Skeletal muscle cell (primary cell): ENCODE measurements at regions not wholly inside any gene's neighbourhood (a gene's known extent, or its start where the extent isn't known, plus 50 kb on each side); places are given as distances from the start of the nearest gene placed in this dataset.

Experiments
- DNase-seq: peaks from one replicate; pipeline ENCODE4 v3.0.0-alpha.2; 2010; ENCODE audit warnings: low read depth
- H3K4me3 ChIP-seq: 2 replicates; pipeline ENCODE4 v1.5.1; 2011; ENCODE audit warnings: low read depth, mild to moderate bottlenecking, control low read depth, low read length, moderate library complexity

DNA sequence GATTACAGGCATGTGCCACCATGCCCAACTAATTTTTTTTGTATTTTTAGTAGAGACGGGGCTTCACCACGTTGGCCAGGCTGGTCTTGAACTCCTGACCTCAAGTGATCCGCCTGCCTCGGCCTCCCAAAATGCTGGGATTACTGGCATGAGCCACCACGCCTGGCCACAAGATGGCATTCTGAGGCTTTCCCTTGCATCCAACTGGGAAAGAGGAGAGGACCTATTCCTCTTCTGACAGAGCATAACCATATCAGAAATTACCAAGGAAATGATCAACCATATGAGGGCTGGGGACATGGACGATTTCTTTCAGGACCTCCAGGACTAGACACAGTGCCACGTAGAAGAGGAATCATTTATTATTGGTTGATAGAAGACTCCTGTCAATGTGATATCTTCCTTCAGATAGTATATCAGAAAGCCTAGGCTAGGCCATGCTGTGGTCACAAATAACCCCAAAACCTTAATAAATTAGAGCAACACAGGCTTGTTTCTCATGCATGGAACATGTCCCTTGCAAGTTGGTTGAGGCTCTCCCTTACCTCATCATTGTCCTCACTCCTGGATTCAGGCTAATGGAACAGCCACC, 372.3 kb upstream of the IL12A start:
- no peak for DNase-seq
- no peak overlapping the region for H3K4me3 ChIP-seq

DNA sequence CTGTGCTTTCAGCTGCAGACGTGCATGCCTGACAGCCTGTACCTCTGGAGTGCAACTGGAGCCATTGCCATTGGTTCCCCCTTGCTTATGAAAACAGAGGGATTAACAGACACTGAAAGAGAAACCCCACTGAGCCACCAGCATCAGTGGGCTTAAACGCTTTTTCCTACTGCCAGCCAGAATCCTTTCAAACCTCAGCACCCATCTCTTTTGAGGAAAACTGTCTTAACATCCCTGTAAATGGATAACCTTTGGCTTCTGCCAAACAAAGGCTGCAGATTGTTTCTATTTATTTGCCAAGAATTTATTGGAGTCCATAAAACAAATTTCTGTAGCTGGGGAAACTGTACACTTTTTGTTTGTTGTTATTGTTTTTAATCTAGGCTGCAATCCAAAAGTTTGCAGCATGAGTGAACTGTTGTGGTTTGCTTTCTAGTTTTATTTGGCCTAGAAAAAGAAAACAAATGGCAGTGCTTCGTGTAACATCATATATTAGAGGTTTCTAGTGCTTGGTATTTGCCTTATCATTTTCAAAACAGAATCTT, 369.2 kb upstream of the IL12A start:
- H3K4me3 ChIP-seq = no peak overlapping the region
- no peak for DNase-seq

DNA sequence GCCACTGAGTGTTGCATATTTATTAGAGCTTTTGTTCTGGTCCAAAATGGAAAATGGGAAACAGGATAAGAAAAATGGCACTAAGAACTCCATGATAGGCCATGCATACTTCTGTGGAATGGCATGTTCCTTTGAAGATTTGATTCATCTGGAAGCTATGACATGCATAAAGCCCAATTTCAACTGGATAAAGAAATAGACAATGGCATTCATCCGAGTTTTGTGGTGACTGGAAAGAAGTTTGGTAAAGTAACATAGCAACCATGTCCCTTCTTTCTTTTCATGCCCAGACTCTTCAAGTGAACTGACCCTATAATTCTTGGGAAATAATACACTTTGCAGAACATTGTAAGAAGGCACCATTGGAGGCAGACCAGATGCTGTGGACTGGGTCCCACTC, 368.4 kb upstream of the IL12A start:
- DNase-seq = no peak

DNA sequence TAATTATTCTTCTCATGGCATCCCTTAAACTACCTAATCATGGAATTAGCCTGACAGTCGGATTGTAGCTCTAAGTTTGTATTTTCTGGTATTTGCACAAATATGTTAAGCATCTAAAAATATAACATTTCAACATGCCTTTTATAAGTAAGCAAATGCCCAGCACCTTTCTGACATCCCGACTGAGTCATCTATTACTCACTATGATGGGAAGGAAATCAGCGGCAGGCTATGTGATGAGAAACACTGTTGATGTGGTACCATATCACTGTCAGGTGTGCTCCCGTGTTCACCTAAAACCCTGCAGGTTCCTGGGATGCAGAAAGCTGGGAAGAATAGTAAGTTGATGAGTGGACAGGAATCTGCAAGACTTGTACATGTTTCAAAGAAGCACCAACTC, 367.8 kb upstream of the IL12A start:
- H3K4me3 ChIP-seq = no peak overlapping the region
- DNase-seq = no peak

More for the DNA sequence above, 368.4 kb upstream of the IL12A start:
- no peak overlapping the region for H3K4me3 ChIP-seq

DNA sequence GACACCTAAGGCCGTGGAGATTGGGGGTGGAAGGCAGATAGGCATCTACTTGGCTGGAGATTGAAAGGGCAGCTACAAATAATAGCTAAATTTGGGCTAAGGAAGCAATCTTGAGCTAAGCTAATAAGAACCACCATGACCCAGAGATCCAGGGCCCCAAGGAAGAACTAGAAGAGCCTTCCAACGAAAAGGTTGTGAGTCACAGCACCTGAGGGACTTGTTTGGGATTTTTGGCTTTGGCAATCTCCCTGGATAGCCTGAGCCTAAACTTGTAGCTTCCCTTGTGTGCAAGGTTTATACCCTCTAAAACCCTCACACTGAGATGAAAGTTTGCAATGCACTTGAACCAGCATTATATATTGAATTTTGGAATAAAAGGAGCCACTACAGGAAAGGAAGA, 364.0 kb upstream of the IL12A start:
- DNase-seq = no peak
- H3K4me3 ChIP-seq = no peak overlapping the region

DNA sequence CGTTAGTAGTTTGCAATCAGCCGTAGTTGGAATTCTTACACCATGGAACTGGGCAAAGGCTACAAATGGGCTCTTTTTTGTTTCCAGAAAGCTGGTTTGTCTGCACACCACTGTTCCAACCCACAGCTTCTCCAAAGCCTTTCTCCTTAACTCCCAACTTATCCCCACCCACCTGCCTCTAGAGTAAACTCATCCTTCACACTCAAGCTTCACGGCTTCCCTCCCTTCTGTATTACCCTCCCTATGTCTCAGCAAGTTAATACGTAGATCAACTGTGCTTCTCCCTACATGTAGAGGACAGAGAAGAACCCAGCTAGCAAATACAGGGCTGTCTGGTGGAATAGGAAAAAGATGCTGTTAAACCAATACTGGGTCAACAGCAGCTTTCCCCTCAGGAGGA, 363.0 kb upstream of the IL12A start:
- H3K4me3 ChIP-seq = no peak overlapping the region
- DNase-seq = no peak

DNA sequence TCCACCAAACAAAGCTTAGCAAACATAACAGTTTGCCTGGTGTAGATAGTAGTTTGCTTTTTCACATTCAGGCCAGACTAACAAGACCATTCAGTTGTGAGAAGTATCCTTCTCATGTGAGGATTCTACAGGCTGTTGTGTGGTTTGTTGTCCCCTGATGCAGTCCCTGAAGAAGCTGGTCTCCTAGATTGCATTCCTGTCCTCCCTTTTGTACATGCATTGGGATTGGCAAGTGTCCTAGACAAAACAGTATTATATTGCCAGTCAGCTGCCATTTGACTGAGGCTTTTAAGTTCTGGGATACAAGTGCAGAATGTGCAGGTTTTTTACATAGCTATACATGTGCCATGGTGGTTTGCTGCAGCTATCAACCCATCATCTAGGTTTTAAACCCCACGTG, 362.0 kb upstream of the IL12A start:
- no peak for DNase-seq
- no peak overlapping the region for H3K4me3 ChIP-seq

DNA sequence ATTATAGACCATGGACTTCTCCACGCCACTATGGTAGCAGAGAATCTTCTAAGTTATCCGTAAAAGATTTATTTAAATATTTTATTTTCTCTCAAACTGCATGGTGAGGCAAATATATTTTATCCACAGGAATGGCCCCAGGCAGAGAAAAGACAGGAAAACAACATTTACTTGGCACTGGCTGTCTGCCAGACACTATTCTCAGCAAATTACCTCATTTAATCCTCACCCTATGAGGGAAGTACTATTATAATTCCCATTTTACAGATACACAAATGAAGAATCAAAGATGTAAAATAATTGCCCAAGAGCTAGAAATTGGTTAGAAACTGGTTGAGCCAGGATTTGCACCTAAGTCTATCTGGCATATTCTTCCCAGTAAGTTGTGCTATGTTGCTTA, 361.4 kb upstream of the IL12A start:
- no peak for DNase-seq
- H3K4me3 ChIP-seq = no peak overlapping the region

DNA sequence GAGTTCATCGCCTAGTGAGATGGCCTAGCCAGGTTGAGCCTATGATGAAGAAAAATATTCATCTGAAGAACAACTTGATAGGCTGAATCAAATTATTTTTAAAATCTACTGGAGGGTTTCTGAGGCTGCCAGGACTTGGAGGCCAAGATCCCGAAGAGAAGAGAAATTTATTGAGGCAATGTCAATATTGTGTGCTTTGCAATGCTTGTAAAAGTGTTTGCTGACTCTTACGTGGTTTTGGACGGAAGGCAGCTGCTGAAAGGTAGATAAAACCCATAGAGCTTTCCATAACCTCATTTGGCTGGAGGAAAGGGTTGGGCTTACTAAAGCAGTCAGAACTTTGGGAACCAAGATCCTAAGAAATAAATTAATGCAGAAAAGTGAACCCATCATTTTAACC, 361.0 kb upstream of the IL12A start:
- H3K4me3 ChIP-seq = no peak overlapping the region
- no peak for DNase-seq

DNA sequence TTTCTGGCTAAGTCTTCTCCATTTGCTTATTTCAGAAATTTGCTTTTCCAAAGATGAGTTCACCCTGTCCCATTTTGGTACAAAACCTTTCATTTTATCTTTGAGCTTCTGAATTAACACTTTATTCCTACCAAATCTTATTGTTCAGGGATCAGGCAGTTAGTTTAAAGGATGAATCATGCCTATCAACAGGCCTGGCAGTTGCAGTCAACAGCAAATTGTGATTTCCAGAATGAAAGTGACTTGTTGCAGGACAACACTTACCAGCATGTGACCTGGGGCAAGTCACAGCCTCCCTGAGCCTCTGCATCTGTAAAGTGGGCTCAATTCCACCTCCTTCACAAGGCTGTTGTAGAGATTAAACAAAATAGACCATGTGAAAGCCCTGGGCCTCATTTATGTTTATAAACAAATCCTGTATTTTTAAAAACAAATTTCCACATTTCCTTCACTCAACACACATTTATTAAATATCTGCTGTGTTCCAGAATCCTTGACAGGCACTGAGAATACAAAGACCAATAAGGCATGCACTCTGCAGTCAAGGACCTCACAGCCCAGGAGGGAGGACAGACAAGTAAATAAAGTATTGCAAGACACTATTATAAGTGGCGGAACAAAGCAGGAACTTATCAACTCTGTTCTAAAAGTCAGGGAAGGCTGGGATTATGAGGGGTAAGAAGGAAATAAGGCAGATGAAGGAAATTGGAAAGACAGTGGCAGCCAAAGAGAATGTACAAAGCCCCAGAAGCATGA, 359.1 kb upstream of the IL12A start:
- no peak for DNase-seq
- no peak overlapping the region for H3K4me3 ChIP-seq

DNA sequence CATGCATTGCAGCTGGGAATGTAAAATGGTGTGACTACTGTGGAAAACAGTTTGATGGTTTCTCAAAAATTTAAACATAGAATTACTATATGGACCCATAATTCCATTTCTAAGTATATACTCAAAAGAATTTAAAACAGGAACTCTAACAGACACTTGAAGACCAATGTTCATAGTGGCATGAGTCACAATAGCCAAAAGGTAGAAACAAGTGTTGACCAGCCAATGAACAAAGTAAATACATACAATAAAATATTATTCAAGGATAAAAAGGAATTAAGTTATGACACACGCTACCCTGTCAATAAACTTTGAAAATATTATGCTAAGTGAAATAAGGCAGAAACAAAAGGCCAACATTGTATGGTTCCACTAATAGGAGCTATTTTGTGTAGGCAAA, 357.4 kb upstream of the IL12A start:
- H3K4me3 ChIP-seq = no peak overlapping the region
- no peak for DNase-seq

DNA sequence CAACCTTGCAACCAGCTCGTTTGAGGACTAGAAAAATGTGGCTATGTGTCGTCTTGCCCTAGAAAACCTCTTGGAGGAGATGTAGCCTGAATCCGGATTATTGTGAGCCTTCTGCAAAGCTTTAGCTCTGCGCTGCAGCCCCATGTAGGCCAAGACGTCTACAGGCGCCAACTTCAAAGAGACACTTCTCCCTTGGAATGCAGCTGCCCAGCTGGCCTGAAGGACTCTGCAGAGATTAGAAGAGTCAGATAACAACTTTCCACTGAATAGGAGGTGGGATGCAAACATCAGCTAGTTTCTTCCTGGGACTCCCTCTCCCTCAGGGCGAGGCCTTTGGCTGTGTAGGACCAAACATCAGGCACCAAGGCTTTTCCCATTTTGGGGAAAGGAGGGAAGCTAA, 356.5 kb upstream of the IL12A start:
- H3K4me3 ChIP-seq = no peak overlapping the region
- DNase-seq = no peak

DNA sequence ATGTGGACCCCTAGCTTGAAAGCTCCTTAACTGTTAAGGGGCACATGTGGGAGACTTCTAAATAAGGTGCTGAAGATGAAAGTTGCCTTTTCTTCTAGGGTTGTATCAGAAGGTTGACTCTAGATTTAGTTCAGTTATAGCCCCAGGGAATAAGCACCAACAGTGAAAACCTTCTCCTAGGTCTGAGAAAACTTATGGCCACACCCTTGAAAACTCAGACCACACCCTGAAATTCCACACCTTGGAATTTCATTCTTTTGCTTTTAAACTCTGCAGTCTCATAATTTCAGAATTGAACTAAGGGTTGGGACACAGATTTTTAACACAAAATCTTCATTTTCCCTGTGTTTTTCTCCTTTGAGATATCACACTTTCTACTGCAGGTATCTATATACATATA, 355.8 kb upstream of the IL12A start:
- no peak for DNase-seq
- no peak overlapping the region for H3K4me3 ChIP-seq

DNA sequence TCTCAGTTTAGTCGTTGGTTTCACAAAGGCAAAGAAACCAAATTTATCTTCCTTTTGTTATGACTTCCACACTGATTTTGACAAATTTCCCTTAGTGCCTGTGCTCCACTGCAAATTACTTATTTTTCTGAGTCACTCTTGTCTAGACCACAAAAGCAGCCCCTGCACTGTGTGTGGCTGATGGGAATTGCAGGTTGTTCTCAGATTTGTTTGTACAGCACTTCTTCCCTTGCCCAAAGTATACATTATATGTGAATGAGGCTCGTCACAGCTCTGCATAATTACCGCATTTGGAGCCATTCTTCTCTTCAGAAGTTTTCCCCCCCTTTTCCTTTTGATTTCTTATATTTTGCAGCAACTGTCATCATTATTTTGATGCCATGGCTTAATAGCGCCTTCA, 354.2 kb upstream of the IL12A start:
- DNase-seq = no peak
- no peak overlapping the region for H3K4me3 ChIP-seq

DNA sequence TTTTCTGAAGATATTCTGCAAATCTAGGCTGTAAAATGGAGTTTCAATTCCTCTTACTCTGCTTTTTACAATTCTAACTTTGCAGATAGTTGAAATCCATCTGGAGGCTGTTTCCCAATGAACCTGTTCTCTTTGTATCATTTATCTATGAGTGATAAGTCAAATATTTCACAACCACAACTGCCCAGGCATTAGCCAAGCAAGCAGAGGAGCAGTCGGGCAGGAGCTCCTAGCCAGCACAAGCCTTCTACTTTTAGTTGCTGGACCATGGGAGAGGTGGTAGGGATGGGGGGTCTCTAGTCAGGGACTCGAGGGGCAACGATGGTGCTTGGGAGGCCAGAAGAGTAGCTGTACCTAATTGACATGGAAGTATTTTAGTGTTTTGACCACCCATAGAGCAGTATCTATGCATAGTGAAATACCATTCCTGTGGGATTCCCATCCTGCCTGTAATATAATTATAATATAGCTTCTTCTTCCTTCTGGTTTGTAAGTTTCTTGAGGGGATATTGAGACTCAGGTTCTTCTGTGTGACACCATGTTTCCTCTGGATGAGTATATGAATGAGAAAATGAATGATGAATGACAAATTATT, 353.5 kb upstream of the IL12A start:
- no peak for DNase-seq
- H3K4me3 ChIP-seq = no peak overlapping the region

DNA sequence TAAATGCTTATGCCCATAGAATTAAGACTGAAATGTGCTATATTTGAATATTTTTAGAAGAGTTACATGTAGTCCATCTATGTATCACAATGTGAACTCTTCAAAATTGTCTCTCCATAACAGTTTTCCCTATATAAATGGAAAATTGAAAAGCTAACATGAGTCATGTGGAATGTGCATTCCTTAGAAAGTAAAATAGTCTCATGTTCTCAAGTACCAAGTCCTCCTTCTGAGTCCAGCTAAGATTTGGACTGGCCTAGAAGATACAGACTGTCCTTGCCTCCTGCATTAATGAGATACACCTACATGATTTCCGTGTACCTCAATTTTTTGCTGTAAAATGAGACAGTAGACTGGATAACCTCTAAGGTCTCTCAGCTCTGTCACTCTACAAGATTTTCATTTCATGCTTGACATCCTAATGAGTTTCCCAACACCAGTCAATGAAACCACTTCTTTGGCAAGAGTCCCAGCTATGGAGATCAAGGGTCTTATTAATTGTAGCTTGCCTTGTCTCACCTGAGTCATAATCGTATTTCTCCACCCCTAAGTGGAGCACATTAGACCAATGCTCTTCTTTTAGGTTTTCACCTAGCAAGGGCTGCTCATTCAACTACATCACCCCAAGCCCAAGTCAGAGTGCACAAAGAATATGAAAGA, 350.6 kb upstream of the IL12A start:
- DNase-seq = no peak
- no peak overlapping the region for H3K4me3 ChIP-seq

DNA sequence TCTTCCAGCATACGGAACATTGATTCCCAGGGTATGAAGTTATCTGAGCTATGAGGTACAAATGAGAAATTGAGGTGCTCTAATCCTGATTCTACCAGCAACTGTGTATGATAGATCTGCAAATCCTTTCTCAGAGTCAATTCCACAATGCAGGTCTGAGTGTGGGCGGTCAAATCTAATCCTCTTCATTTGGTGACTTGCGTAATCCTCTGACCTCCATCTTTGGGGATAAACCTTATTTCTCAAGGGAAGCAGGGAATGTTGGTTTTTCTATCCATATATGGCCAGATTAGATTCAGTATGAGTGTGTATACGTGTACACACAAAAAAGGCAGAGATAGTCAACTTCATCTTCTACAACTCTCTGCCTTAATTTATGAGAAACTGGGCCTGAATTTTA, 348.4 kb upstream of the IL12A start:
- no peak overlapping the region for H3K4me3 ChIP-seq
- DNase-seq = no peak

DNA sequence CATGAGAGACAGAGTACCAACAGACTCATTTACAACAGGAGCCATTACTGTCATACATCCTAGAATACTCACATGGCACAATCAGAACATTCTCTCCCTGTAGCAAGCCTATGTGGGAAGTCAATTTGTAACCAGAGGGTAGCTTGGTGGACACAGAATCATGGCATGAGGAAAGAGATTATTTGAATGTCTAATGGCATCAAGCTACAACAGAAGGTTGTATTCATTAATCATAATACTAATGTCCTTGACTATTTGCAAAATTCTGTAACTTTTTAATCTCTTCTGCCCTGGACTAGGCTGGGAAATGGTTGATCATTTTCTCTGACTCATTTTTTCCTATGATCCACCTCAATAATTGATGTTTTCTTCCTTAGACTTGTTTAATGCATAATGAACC, 345.2 kb upstream of the IL12A start:
- DNase-seq = no peak

DNA sequence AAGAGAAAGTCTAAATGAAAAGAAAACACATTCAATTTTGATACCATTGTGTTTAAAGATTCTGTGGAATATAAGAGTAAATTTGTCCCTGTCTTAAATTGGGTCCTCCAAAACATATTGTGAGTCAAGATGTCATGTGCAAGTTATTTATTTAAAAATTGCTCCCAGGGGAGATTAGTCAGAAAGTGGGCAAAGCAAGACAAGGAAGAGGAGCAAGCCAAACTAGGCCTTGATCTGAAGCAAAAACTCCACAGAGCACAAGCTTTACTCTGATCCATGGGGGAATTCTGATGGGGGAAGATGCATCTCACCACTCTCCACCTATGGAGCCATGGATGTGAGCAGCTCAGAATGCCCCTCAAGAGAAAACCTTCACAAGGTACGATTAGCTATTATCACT, 342.8 kb upstream of the IL12A start:
- no peak for DNase-seq

More for the DNA sequence above, 345.2 kb upstream of the IL12A start:
- H3K4me3 ChIP-seq = no peak overlapping the region

DNA sequence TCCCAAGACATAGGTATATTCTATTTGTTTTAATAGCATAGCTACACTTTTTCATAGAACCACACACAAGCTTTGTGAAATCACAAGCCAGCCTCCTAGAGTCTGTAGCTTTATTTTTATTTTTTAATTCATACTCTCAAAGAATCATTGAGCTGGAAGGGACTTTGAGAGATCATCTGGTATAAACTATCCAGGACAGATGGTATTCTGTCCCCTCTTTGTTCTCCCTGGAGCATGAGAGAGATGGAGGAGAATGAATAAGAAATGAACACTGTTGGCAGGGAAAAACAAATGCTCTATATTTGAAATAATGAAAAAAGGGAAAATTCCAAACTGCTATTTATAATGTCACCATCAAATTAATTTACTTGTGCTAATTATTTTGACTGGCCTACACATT, 338.7 kb upstream of the IL12A start:
- DNase-seq = no peak

More for the DNA sequence above, 342.8 kb upstream of the IL12A start:
- no peak overlapping the region for H3K4me3 ChIP-seq

More for the DNA sequence above, 338.7 kb upstream of the IL12A start:
- H3K4me3 ChIP-seq = no peak overlapping the region
